Pancreas (tissue), 10 donors: ENCODE measurements at regions not wholly inside any gene's neighbourhood (a gene's known extent, or its start where the extent isn't known, plus 50 kb on each side); places are given as distances from the start of the nearest gene placed in this dataset.

ENCODE experiments used
- ATAC-seq, 4 donors: fragments of 200-7000 bp; cut with Tn5 transposase; one replicate each; pipeline versions ENCODE4 v1.8.0 to v1.9.1; 2020; ENCODE audit warnings: mild to moderate bottlenecking in 4 of 4, moderate library complexity in 4 of 4
- DNase-seq, 6 donors: peaks; one replicate each; pipeline ENCODE4 v3.0.0-alpha.2; 2020
- FAIRE-seq: peaks from 2 replicates; lab custom pipeline; 2012; peaks lifted over from hg19 to GRCh38; lab: Jason Lieb, UNC
- H3K27ac ChIP-seq, 4 donors: fragments of 200-600 bp; sonication (generic); 1 replicate in 3 of 4; 2 replicates in 1 of 4; pipeline versions ENCODE4 v1.5.0 to v1.8.0; 2020
- H3K27me3 ChIP-seq, 4 donors: fragments of 200-600 bp; one replicate each; pipeline ENCODE4 v1.8.0; 2021
- H3K36me3 ChIP-seq, 3 donors: fragments of 200-600 bp; sonication (generic) in 1 of 3; one replicate each; pipeline versions ENCODE4 v1.5.0 to v1.8.0; 2020 to 2021
- H3K4me1 ChIP-seq, 3 donors: fragments of 200-600 bp; one replicate each; pipeline ENCODE4 v1.8.0; 2021
- H3K4me3 ChIP-seq, 4 donors: fragments of 200-600 bp; sonication (generic) in 2 of 4; one replicate each; pipeline versions ENCODE4 v1.5.0 to v1.8.0; 2020 to 2021
- H3K9me3 ChIP-seq, 4 donors: fragments of 200-600 bp; one replicate each; pipeline ENCODE4 v1.8.0; 2021
- WGBS, 2 donors: extraction: QIAGEN DNeasy Blood & Tissue Kit; methylation state at CpG; one replicate each; pipeline ENCODE4 v1.1.7; 2013; 5-methylcytosine and 5-hydroxymethylcytosine counted together
- intact Hi-C, 3 donors: fragments of 100-400 bp; cut with DNase I; formaldehyde crosslinking; loops; one replicate each; pipeline versions ENCODE4 v1.11.1 to v1.14.2; 2022
- TF ChIP-seq, protein P1 (sequence below), 4 donors: fragments of 200-600 bp; sonication (generic) in 3 of 4; IDR thresholded peaks; one replicate each; pipeline versions ENCODE4 v1.5.0 to v1.8.0; 2021; ENCODE audit warnings: antibody characterized with exemption in 4 of 4
- donor health status: healthy with polysubstance abuse.
- donor health status: DM: no; HTN: no; CAD: no; lungs with moderate emphysema.
- donor health status: DM: no; HTN: no; CAD: no.
- donor health status: control.
- donor health status: control.
- donor health status: Bipolar disorder and iron deficiency.
- donor health status: DM: yes; HTN: yes; CAD: no.
- donor health status: DM: no; HTN: no; CAD: no.
- donor health status: DM: no; HTN: no; CAD: no.
- donor health status: DM: yes; HTN: yes; CAD: no.

GRCh38 chr18:22275706-22276333 is 106.4 kb downstream of the GATA6 start:
- no peaks in the 10 kb centered on the region for H3K36me3 ChIP-seq
- TF ChIP-seq, protein P1, sequence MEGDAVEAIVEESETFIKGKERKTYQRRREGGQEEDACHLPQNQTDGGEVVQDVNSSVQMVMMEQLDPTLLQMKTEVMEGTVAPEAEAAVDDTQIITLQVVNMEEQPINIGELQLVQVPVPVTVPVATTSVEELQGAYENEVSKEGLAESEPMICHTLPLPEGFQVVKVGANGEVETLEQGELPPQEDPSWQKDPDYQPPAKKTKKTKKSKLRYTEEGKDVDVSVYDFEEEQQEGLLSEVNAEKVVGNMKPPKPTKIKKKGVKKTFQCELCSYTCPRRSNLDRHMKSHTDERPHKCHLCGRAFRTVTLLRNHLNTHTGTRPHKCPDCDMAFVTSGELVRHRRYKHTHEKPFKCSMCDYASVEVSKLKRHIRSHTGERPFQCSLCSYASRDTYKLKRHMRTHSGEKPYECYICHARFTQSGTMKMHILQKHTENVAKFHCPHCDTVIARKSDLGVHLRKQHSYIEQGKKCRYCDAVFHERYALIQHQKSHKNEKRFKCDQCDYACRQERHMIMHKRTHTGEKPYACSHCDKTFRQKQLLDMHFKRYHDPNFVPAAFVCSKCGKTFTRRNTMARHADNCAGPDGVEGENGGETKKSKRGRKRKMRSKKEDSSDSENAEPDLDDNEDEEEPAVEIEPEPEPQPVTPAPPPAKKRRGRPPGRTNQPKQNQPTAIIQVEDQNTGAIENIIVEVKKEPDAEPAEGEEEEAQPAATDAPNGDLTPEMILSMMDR (IDR thresholded peaks at IDR 0.05), result no peak
- H3K9me3 ChIP-seq, result no peaks in the 10 kb centered on the region
- H3K27ac ChIP-seq, result no peak overlapping the region
- 60 to 72% methylated on average over 10 to 11 of the region's 11 CpGs for WGBS, 2 donors
- DNase-seq (no peak), ATAC-seq (no peak), FAIRE-seq (no peak)
- intact Hi-C loops, result no loop called here
- no peaks in the 10 kb centered on the region for H3K4me1 ChIP-seq
- no peaks in the 10 kb centered on the region for H3K27me3 ChIP-seq
- no peak overlapping the region for H3K4me3 ChIP-seq

GRCh38 chr18:22273101-22274039 is 104.0 kb downstream of the GATA6 start:
- Histone ChIP-seq H3K4me3 (no peak overlapping the region), H3K27ac (no peak overlapping the region), H3K36me3 (no peaks in the 10 kb centered on the region), H3K9me3 (no peaks in the 10 kb centered on the region), H3K27me3 (no peaks in the 10 kb centered on the region), H3K4me1 (no peaks in the 10 kb centered on the region)
- ATAC-seq, result no peak
- WGBS, 2 donors, result 89 to 97% methylated on average over 5 of the region's 5 CpGs
- intact Hi-C loops, result no loop called here
- TF ChIP-seq, protein P1 (IDR thresholded peaks at IDR 0.05), result no peak
- FAIRE-seq, result no peak
- no peak for DNase-seq

DNA sequence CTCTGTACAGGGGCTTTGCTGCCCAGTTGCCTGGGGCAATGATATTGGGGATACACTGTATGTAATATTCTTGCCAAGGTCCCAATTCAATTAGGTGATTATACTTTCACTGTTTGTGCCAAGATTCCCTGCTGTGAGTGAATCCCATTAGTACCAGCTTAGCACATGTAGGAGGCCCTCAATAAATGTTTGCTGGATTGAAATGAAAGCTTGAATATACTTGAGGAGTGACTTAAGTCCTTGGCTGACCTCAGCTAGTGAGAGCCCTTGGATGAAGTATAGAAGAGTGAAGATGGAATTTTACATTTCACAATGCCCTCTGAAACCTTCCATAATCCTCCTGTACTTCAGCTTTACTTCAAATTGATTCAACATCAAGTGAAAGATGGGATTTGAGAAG is 102.9 kb downstream of the GATA6 start:
- Histone ChIP-seq H3K27ac (no peak overlapping the region), H3K4me3 (no peak overlapping the region), H3K9me3 (no peaks in the 10 kb centered on the region), H3K36me3 (no peaks in the 10 kb centered on the region), H3K27me3 (no peaks in the 10 kb centered on the region), H3K4me1 (no peaks in the 10 kb centered on the region)
- TF ChIP-seq, protein P1 (IDR thresholded peaks at IDR 0.05), result no peak
- ATAC-seq (no peak), FAIRE-seq (no peak), DNase-seq (no peak)
- intact Hi-C loops, result no loop called here

- TF ChIP-seq, protein P1 (IDR thresholded peaks at IDR 0.05), result no peak
- intact Hi-C loops, result no loop called here
- ATAC-seq (no peak), FAIRE-seq (no peak), DNase-seq (no peak)
- Histone ChIP-seq H3K4me1 (no peaks in the 10 kb centered on the region), H3K36me3 (no peaks in the 10 kb centered on the region), H3K9me3 (no peaks in the 10 kb centered on the region), H3K27me3 (no peaks in the 10 kb centered on the region), H3K27ac (no peak overlapping the region), H3K4me3 (no peak overlapping the region)
- 77 to 83% methylated on average over 1 of the region's 1 CpG for WGBS, 2 donors
Observed at GRCh38 chr18:22271030-22271429, 101.6 kb downstream of the GATA6 start.
